WTC11 (cell line): ENCODE measurements at regions not wholly inside any gene's neighbourhood (a gene's known extent, or its start where the extent isn't known, plus 50 kb on each side); places are given as distances from the start of the nearest gene placed in this dataset.
A peak's percentile ranks its signal among the peaks of the same experiment; 100 is the strongest.

ENCODE experiments used
- ATAC-seq: fragments of 200-7000 bp; cut with Tn5 transposase; 2 replicates; pipeline ENCODE4 v1.10.0; 2021; ENCODE audit warnings: mild to moderate bottlenecking, moderate library complexity
- CTCF ChIA-PET: fragments of 300-600 bp; sonication (Branson Sonifier 250); formaldehyde crosslinking; loops from one replicate; lab custom pipeline; 2021; ENCODE audit warnings: antibody characterized with exemption; lab: Charles Lee
- POLR2A ChIA-PET: fragments of 350-600 bp; sonication (Branson Sonifier 250); formaldehyde crosslinking; loops from one replicate; lab custom pipeline; 2021; ENCODE audit warnings: antibody characterized with exemption; lab: Charles Lee
- DNase-seq: peaks from one replicate; pipeline ENCODE4 v3.0.0; 2021; ENCODE audit warnings: low spot score
- H3K27ac Mint-ChIP-seq: 2 replicates; pipeline ENCODE4 v1.8.0; 2021; ENCODE audit warnings: mixed read lengths
- H3K27me3 Mint-ChIP-seq: 2 replicates; pipeline ENCODE4 v1.8.0; 2021; ENCODE audit warnings: low read depth, mild to moderate bottlenecking, moderate library complexity, mixed read lengths
- H3K36me3 Mint-ChIP-seq: 2 replicates; pipeline ENCODE4 v1.8.0; 2021; ENCODE audit warnings: mixed read lengths
- H3K4me1 Mint-ChIP-seq: 2 replicates; pipeline ENCODE4 v1.8.0; 2022; ENCODE audit warnings: mixed read lengths
- H3K4me3 Mint-ChIP-seq: 2 replicates; pipeline ENCODE4 v1.8.0; 2021; ENCODE audit warnings: mild to moderate bottlenecking, moderate library complexity, mixed read lengths
- H3K9me3 Mint-ChIP-seq: 2 replicates; pipeline ENCODE4 v1.8.0; 2021; ENCODE audit warnings: mixed read lengths
- AR ChIP-seq: fragments of 250-450 bp; sonication (Bioruptor Pico); IDR thresholded peaks from 2 replicates; pipeline ENCODE4 v1.9.0; 2021; ENCODE audit warnings: mild to moderate bottlenecking
- ERG ChIP-seq: fragments of 250-450 bp; sonication (Bioruptor Pico); IDR thresholded peaks from 2 replicates; pipeline ENCODE4 v1.8.0; 2021; ENCODE audit warnings: mild to moderate bottlenecking
- GTF2I ChIP-seq: fragments of 250-450 bp; sonication (Bioruptor Pico); conservative IDR thresholded peaks from 2 replicates; pipeline ENCODE4 v1.4.0; 2021; ENCODE audit warnings: mild to moderate bottlenecking
- HMGA2 ChIP-seq: fragments of 250-450 bp; sonication (Bioruptor Pico); IDR thresholded peaks from 2 replicates; pipeline ENCODE4 v1.4.0; 2021; ENCODE audit warnings: mild to moderate bottlenecking, moderate library complexity
- IRF1 ChIP-seq: sonication (generic); formaldehyde crosslinking; IDR thresholded peaks from 2 replicates; pipeline ENCODE4 v1.8.0; 2023; ENCODE audit warnings: missing genetic modification reagents
- KAT7 ChIP-seq: sonication (generic); formaldehyde crosslinking; IDR thresholded peaks from 2 replicates; pipeline ENCODE4 v1.8.1; 2023; ENCODE audit warnings: missing genetic modification reagents, mild to moderate bottlenecking, borderline replicate concordance
- NFYB ChIP-seq: sonication (generic); formaldehyde crosslinking; conservative IDR thresholded peaks from 2 replicates; pipeline ENCODE4 v1.8.0; 2022; ENCODE audit warnings: low read depth, missing genetic modification reagents
- NR2C2 ChIP-seq: sonication (generic); formaldehyde crosslinking; IDR thresholded peaks from 2 replicates; pipeline ENCODE4 v1.8.0; 2022; ENCODE audit warnings: mild to moderate bottlenecking, missing genetic modification reagents
- OVOL2 ChIP-seq: fragments of 250-450 bp; sonication (Bioruptor Pico); IDR thresholded peaks from 2 replicates; pipeline ENCODE4 v1.9.0; 2021; ENCODE audit warnings: mild to moderate bottlenecking, borderline replicate concordance
- RORB ChIP-seq: fragments of 250-450 bp; sonication (Bioruptor Pico); IDR thresholded peaks from 2 replicates; pipeline ENCODE4 v1.9.0; 2021; ENCODE audit warnings: mild to moderate bottlenecking
- TEAD1 ChIP-seq: sonication (generic); formaldehyde crosslinking; IDR thresholded peaks from 2 replicates; pipeline ENCODE4 v1.8.0; 2022; ENCODE audit warnings: mild to moderate bottlenecking, missing genetic modification reagents
- USF1 ChIP-seq: sonication (generic); formaldehyde crosslinking; IDR thresholded peaks from 2 replicates; pipeline ENCODE4 v1.8.0; 2022; ENCODE audit warnings: mild to moderate bottlenecking, missing genetic modification reagents
- ZNF121 ChIP-seq: sonication (generic); formaldehyde crosslinking; IDR thresholded peaks from 2 replicates; pipeline ENCODE4 v1.8.0; 2023; ENCODE audit warnings: missing genetic modification reagents
- ZNF317 ChIP-seq: sonication (generic); formaldehyde crosslinking; IDR thresholded peaks from 2 replicates; pipeline ENCODE4 v1.8.1; 2023; ENCODE audit warnings: low read depth, mild to moderate bottlenecking, moderate library complexity, missing genetic modification reagents, borderline replicate concordance
- ZNF423 ChIP-seq: fragments of 250-450 bp; sonication (Bioruptor Pico); IDR thresholded peaks from 2 replicates; pipeline ENCODE4 v2.1.2; 2022; ENCODE audit warnings: mild to moderate bottlenecking, moderate library complexity
- TF ChIP-seq, protein P1 (sequence below): sonication (generic); formaldehyde crosslinking; IDR thresholded peaks from 2 replicates; pipeline ENCODE4 v1.8.0; 2022; ENCODE audit warnings: mild to moderate bottlenecking, missing genetic modification reagents
- TF ChIP-seq, protein P2 (sequence below): fragments of 250-450 bp; sonication (Bioruptor Pico); conservative IDR thresholded peaks from 2 replicates; pipeline ENCODE4 v1.9.0; 2021; ENCODE audit warnings: mild to moderate bottlenecking
- TF ChIP-seq, protein P3 (sequence below): fragments of 250-450 bp; sonication (Bioruptor Pico); IDR thresholded peaks from 2 replicates; pipeline ENCODE4 v1.9.0; 2021; ENCODE audit warnings: mild to moderate bottlenecking
- TF ChIP-seq, protein P4 (sequence below): sonication (generic); formaldehyde crosslinking; conservative IDR thresholded peaks from 2 replicates; pipeline ENCODE4 v1.8.1; 2022; ENCODE audit warnings: mild to moderate bottlenecking, missing genetic modification reagents

- Mint-ChIP-seq H3K9me3 (0 out of 2 replicates have a peak, but pooled peaks cover 6% of the 10 kb centered on the region), H3K4me1 (peaks cover 17% of the 10 kb centered on the region), H3K4me3 (no peak overlapping the region), H3K27me3 (no peaks in the 10 kb centered on the region), H3K27ac (peak overlapping the region; percentile 69), H3K36me3 (no peaks in the 10 kb centered on the region)
- ChIA-PET CTCF (no interaction called here), POLR2A (no interaction called here)
- no peak for TF ChIP-seq ERG (CRISPR knock-in tag)
- no peak for TF ChIP-seq ZNF121
- TF ChIP-seq AR (CRISPR knock-in tag), result no peak
- no peak for TF ChIP-seq GTF2I (CRISPR knock-in tag)
- TF ChIP-seq IRF1 (CRISPR knock-in tag), result no peak
- no peak for TF ChIP-seq NR2C2 (CRISPR knock-in tag)
- no peak for TF ChIP-seq TEAD1 (CRISPR knock-in tag)
- no peak for TF ChIP-seq USF1
- TF ChIP-seq, protein P1, sequence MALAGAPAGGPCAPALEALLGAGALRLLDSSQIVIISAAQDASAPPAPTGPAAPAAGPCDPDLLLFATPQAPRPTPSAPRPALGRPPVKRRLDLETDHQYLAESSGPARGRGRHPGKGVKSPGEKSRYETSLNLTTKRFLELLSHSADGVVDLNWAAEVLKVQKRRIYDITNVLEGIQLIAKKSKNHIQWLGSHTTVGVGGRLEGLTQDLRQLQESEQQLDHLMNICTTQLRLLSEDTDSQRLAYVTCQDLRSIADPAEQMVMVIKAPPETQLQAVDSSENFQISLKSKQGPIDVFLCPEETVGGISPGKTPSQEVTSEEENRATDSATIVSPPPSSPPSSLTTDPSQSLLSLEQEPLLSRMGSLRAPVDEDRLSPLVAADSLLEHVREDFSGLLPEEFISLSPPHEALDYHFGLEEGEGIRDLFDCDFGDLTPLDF, result no peak
- TF ChIP-seq, protein P2, sequence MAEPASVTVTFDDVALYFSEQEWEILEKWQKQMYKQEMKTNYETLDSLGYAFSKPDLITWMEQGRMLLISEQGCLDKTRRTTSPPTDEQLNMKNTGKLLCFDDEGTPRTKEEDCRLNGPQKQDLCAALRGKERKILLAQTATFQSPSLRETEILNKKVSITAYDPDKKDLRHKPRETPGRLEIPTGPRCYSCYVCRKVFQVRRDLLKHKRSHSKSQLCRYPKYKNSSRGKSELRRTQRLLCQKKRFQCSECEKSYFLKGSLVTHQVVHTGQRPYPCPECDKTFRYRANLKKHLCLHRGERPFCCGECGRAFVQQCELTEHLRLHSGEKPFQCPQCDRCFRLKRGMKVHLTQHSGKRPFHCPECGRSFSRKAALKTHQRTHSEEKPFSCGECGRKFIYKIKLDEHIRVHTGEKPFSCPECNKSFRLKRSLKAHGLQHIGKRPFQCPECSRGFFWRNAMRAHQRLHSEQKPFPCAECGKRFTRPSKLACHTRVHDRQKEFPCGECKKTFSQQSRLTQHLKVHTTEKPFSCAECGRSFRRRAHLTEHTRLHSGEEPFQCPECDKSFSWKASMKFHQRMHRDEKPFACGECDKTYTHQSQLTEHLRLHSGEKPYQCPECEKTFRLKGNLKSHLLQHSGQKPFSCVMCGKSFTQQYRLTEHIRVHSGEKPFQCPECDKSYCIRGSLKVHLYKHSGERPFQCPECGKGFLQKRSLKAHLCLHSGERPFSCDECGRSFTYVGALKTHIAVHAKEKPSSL (CRISPR knock-in tag), result no peak
- TF ChIP-seq RORB, result no peak
- no peak for TF ChIP-seq HMGA2
- TF ChIP-seq ZNF423 (CRISPR knock-in tag), result no peak
- TF ChIP-seq KAT7 (CRISPR knock-in tag), result no peak
- no peak for TF ChIP-seq ZNF317 (CRISPR knock-in tag)
- TF ChIP-seq NFYB, result no peak
- TF ChIP-seq, protein P3, sequence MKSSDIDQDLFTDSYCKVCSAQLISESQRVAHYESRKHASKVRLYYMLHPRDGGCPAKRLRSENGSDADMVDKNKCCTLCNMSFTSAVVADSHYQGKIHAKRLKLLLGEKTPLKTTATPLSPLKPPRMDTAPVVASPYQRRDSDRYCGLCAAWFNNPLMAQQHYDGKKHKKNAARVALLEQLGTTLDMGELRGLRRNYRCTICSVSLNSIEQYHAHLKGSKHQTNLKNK, result no peak
- TF ChIP-seq, protein P4, sequence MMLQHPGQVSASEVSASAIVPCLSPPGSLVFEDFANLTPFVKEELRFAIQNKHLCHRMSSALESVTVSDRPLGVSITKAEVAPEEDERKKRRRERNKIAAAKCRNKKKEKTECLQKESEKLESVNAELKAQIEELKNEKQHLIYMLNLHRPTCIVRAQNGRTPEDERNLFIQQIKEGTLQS, result no peak
- no peak for TF ChIP-seq OVOL2 (CRISPR knock-in tag)
- no peak for DNase-seq
- ATAC-seq, result peak; percentile 46
These were observed 259.5 kb upstream of the NPY start for GRCh38 chr7:24024276-24025068.
